ENCODE measurements at regions not wholly inside any gene's neighbourhood (a gene's known extent, or its start where the extent isn't known, plus 50 kb on each side); places are given as distances from the start of the nearest gene placed in this dataset.

GRCh38 chr3:14297305-14297704 lies 105.1 kb upstream of the SLC6A6 start:
- Histone ChIP-seq H3K27me3 (ENCODE audit: control insufficient read depth, insufficient read depth, low read length) (peaks cover 1% of the 10 kb centered on the region; the same call in 1 of the 2 replicates), H3K36me3 (ENCODE audit: control insufficient read depth, insufficient read depth, low read length) (no peaks in the 10 kb centered on the region), H3K4me3 (ENCODE audit: low read depth, low read length) (no peak overlapping the region)
- ChIA-PET CTCF (no interaction called here), POLR2A (no interaction called here)
- TF ChIP-seq CTCF (IDR thresholded peaks at IDR 0.05; ENCODE audit: insufficient read depth, low read depth, low read length) = no peak
- no peak for DNase-seq (ENCODE audit: low read depth)

GRCh38 chr3:14297784-14298236 lies 104.6 kb upstream of the SLC6A6 start:
- DNase-seq (ENCODE audit: low read depth) = no peak

GRCh38 chr3:14298442-14298841 lies 104.0 kb upstream of the SLC6A6 start:
- Histone ChIP-seq H3K27me3 (ENCODE audit: control insufficient read depth, insufficient read depth, low read length) (peaks cover 5% of the 10 kb centered on the region), H3K4me3 (ENCODE audit: low read depth, low read length) (no peak overlapping the region), H3K36me3 (ENCODE audit: control insufficient read depth, insufficient read depth, low read length) (no peaks in the 10 kb centered on the region)
- no peak for DNase-seq (ENCODE audit: low read depth)
- TF ChIP-seq CTCF (IDR thresholded peaks at IDR 0.05; ENCODE audit: insufficient read depth, low read depth, low read length) = no peak
- ChIA-PET POLR2A (no interaction called here), CTCF (no interaction called here)

More at GRCh38 chr3:14297784-14298236, 104.6 kb upstream of the SLC6A6 start:
- POLR2A ChIA-PET = no interaction called here
- Histone ChIP-seq H3K4me3 (ENCODE audit: low read depth, low read length) (no peak overlapping the region), H3K27me3 (ENCODE audit: control insufficient read depth, insufficient read depth, low read length) (peaks cover 3% of the 10 kb centered on the region), H3K36me3 (ENCODE audit: control insufficient read depth, insufficient read depth, low read length) (no peaks in the 10 kb centered on the region)
- CTCF ChIA-PET = no interaction called here
- no peak for TF ChIP-seq CTCF (IDR thresholded peaks at IDR 0.05; ENCODE audit: insufficient read depth, low read depth, low read length)

- POLR2A ChIA-PET = no interaction called here
- Histone ChIP-seq H3K27me3 (ENCODE audit: control insufficient read depth, insufficient read depth, low read length) (peaks cover 5% of the 10 kb centered on the region), H3K36me3 (ENCODE audit: control insufficient read depth, insufficient read depth, low read length) (no peaks in the 10 kb centered on the region), H3K4me3 (ENCODE audit: low read depth, low read length) (no peak overlapping the region)
- CTCF ChIA-PET = interaction anchor here (1.3 kb wide), 1 partner anchor 10 kb away, joined by 4 read pairs; no protein-coding TSS in a partner anchor
- TF ChIP-seq CTCF (IDR thresholded peaks at IDR 0.05; ENCODE audit: insufficient read depth, low read depth, low read length) = no peak
- DNase-seq (ENCODE audit: low read depth) = no peak
Measured at GRCh38 chr3:14298991-14299555, 103.3 kb upstream of the SLC6A6 start.

- Histone ChIP-seq H3K36me3 (ENCODE audit: control insufficient read depth, insufficient read depth, low read length) (no peaks in the 10 kb centered on the region), H3K4me3 (ENCODE audit: low read depth, low read length) (no peak overlapping the region), H3K27me3 (ENCODE audit: control insufficient read depth, insufficient read depth, low read length) (peaks cover 11% of the 10 kb centered on the region)
- no peak for DNase-seq (ENCODE audit: low read depth)
- ChIA-PET POLR2A (no interaction called here), CTCF (interaction anchor here (1.3 kb wide), 1 partner anchor 11 kb away, joined by 4 read pairs; no protein-coding TSS in a partner anchor)
- TF ChIP-seq CTCF (IDR thresholded peaks at IDR 0.05; ENCODE audit: insufficient read depth, low read depth, low read length) = no peak
Measured at GRCh38 chr3:14299767-14300166, 102.6 kb upstream of the SLC6A6 start.

Measured in BJ (cell line).